ENCODE measurements at regions not wholly inside any gene's neighbourhood (a gene's known extent, or its start where the extent isn't known, plus 50 kb on each side); places are given as distances from the start of the nearest gene placed in this dataset.
"Not testable (repeated sequence)": the region's sequence is repeated elsewhere in the genome, so short reads cannot be mapped to it uniquely, and the experiment has no call there.

DNA sequence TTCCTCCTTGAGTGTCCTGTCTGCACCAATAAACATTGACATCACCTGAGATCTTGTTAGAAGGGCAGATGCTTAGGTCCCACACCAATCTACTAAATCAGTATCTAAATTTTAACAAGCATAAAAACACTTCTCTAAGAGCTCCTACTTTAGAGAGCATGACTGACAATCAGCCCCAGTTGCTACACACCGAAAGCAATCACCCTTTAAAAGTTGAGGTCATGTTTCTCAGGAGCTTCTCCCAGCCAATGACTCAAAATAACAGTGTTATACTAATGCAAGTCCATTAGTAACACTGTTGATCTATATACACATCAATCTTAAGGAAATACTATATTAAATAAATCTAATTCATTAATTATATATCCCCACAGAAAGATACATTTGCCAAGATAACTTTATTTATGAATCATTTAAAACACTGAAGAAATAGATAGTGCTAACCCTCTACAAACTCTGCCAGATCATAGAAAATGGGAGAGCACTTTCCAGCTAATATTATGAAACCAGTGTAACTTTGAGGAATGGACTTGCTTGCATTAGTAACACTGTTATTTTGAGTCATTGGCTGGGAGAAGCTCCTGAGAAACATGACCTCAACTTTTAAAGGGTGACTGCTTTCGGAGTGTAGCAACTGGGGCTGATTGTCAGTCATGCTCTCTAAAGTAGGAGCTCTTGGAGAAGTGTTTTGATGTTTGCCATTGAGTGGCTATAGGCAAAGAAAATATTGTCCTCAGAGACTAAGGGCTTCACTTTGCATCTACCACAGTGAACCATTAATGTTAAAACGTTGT, 109.8 kb upstream of the HDX start:
- DNase-seq = no peak

DNA sequence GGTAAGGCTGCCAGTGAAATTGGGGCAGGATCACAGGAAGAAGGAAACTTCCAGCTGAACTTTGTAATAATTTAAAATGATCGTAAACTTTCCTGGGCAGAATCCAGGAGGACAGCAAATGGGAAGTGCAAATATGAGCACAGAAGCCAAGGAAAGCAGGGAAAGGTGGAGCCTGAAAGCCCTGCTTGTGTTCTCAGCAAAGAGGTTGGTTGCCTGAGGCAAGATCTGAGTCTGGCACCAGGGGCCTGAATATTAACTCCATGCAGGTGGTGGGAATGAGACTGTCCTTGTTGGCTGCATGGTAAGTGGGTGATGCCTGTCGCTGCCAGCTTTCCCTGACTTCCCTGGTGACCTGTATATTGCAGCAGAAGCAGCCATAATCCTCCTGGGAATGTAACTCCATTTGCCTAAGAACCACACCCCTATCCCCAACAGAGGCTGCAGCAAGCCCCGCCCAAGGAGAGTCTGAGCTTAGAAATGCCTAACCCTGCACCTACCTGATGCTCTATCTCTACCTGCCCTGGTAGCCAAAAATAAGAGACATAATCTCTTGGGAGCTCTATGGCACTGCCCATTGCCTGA, 132.0 kb upstream of the HDX start:
- no peak for DNase-seq

DNA sequence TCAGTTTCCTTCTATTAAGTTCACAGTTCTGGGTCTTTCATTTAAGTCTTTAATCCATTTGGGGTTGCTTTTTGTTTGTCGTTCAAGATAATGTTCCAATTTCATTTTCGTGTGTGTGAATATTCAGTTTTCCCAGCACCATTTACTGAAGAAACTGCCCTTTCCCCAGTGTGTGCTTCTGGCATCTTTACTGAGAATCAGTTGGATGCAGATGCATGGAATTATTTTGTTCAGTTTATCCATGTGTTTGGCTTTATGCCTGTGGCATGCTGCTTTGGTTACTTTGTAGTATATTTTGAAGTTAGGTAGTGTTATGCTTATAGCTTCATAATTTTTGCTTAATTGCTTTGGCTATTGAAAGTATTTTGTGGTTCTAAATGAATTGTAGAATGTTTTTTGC, 163.8 kb upstream of the HDX start:
- DNase-seq = no peak

DNA sequence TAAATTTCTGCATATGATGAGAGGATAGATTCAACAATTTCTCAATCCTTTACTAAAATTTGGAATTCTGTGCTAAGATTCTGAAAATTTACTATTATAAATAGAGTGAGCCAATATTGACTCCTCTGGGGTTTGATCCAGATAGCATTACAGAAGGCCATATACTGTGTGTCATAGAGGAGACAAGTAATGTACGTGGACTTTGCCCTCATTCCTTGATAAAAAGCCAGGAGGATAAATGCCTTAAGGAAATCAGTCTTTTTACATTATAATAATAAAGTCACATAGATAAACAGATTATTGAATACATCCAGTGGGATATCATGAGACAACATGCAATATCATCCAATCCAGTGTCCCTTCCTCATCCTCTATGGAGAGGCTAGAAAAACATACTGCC, 188.0 kb upstream of the HDX start:
- DNase-seq = no peak

DNA sequence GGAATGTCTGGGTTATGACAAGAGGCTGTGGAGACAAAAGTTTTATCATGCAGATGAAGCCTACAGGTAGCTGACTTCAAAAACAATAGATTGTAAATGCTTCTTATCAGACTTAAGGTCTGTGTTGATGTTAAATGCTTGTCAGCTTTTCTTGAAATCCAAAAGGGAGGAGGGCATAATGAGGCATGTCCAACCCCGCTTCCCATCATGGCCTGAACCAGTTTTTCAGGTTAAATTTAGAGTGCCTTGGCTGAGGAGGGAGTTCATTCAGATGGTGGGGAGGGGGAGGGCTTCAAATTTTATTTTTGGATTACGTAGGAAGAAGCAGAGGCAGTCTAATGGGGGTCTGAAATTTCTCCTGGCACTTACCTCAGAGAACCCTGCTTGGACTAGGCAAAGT, 207.7 kb upstream of the HDX start:
- DNase-seq = no peak

DNA sequence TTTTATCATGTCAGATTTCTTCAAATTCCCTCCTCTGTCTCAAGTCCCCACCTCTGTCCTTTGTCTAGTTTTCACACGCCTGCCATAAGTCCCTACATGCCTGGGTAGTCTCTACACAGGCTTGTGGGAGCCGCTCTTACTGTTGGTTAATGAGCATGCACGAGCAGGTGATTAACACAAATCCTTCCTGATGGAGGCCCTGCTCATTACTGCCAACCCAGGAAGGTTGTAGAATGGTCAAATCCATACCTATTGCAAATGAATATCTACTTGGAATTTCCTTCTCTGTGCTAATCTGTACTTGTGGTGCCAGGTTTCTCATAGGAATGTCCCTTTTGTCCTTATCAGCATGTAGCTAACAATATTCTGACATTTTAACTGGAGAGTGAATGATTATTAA, 208.4 kb upstream of the HDX start:
- no peak for DNase-seq

DNA sequence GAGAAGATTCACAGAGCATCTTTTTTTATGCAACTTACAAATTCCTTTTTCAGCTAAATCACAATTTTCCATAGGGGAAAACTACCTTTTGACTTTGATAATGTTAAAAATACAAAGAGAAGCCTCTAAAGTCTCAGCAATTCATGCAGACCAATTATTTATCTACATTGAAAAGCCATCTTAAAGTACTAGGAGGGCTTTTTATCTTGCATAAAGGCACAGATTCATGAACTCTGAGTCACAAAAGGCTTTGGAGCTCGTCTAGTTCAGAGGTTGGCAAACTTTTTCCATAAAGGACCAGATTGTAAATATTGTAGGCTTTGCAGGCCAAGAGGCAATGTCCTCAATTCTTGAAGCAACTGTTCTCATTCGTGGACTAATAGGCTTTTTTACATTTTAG, 210.4 kb upstream of the HDX start:
- no peak for DNase-seq

DNA sequence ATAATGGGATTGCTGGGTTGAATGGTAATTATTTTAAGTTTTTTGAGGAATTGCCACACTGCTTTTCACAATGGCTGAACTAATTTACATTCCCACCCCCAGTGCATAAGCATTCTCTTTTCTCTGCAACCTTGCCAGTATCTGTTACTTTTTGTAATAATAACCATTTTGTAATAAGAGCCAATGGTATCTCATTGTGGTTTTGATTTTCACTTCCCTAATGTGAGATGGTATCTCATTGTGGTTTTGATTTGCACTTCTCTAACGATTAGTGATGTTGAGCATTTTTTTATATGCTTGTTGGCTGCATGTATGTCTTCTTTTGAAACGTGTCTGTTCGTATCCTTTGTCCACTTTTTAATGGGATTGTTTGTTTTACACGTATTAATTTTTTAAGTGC, 213.1 kb upstream of the HDX start:
- DNase-seq = no peak

DNA sequence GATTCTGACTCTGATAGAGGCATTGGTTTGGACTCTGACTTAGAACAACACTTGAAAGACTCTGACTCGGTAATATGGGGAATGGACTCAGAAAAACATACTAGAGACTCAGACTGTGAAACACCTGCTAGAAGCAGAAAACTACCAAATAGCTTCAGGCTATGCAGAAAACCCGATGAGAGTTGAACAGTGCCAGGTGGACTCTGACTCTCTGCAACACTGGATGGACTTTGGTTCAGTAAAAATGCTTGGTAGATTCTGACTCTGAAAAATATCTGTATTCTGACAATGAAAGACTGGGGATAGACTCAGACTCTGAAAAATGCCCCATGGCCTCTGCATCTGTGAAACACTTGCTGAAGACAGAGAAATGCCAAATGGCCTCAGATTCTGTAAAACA, 215.1 kb upstream of the HDX start:
- DNase-seq = no peak

DNA sequence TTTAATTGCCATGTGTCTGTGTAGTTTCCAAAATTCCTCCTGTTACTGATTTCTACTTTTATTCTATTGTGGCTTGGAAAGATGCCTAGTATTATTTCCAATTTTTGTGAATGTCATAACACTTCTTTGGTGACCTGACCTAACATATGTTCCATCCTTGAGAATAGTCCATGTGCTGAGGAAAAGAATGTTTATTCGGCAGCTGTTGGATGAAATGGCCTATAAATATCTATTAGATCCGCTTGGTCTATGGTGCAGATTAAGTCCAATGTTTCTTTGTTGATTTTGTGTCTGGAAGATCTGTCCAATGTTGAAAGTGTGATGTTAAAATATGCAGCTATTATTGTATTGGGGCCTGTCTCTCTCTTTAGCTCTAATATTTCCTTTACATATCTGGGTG, 219.2 kb upstream of the HDX start:
- no peak for DNase-seq

DNA sequence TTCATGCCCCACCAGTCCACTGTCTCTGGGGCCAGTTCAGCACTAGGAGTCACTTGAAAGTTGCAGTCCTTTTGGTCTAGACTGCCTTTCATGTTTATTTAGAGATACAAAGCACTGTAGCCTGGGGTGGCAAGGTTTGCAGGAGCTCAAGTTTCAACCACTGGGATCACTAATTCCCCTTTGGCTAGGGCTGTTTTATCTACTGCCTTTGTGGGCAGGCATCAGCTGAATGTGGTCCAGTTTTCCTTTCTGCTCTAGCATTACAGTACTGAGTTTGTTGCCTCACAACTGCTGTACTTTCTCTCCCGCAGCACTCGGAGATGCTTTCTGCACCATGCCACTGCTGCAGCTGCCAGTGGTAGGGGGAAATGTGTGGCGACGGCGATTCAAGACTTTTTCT, 222.3 kb upstream of the HDX start:
- no peak for DNase-seq

DNA sequence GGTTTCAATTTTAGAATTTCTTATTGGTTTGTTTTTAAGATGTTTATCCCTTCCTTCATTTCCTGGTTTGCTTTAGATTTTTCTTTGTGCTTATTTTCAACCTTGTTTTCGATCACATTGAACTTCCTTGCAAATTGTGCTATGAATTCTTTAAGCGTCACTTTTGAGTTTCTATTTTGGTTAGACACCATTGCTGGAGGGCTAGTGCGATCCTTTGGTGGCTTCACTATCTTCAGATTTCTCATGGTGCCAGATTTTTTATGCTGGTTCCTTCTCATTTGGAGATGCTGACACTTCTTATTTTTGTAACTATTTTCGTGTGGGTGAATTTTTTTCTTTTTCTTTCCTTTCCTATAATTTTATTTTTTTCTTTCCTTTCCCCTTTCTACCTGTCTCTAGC, 227.2 kb upstream of the HDX start:
- no peak for DNase-seq

DNA sequence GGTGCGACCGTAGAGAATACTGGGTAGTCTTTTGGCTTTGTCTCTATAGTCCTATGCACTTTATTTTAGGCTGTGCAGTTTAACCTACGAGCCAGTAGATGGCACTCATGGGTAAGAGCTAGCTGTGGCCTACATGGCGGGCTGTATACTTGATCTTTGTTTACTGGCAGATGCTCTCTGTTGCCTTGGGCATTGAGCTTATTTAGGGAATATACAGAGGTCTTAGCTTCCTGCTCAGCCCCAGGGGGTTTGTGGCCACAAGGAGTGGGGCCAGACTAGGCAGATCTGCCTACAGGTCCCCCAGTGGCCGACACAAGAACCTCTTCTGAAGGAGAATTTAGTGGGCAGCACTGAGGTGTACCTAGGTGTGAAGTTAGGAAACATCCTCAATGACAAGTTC, 227.6 kb upstream of the HDX start:
- peak; percentile 7 for DNase-seq

DNA sequence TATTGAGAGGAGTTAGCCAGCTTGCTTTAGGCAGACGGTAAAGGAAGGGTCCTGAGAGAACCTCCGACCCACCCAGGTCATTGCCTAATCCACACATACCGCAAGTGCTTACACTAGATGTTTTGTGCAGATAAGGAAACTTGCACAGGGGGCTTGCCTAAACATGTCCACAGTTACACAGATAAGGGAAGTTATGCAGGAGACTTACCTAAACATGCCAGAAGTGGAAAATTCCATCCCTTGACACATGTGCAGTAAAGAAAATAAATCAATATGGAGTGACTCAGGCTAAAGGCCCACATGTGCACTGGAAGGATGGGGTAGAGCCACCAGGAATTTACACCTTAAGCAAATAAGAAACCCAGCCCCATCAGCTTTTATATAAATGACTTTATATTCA, 232.8 kb upstream of the HDX start:
- no peak for DNase-seq

DNA sequence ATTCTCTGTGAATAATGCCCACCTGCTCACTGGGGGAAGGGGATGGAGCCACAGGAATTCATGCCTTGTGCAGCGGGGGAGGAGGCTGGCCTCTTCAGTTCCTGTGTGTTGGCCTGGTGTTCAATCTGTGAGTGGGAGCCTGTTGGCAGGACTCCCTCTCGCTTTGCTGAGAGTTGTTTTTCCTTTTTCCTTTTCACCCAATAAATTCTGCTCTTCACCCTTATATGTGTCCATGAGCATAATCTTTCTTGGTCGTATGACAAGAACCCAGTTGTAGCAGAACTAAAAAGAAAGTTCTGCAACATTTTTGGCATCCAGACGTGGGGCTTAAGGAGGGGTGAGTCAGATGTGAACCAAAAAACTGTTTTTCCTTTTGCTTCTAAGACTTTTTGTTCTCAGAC, 235.2 kb upstream of the HDX start:
- DNase-seq = no peak

DNA sequence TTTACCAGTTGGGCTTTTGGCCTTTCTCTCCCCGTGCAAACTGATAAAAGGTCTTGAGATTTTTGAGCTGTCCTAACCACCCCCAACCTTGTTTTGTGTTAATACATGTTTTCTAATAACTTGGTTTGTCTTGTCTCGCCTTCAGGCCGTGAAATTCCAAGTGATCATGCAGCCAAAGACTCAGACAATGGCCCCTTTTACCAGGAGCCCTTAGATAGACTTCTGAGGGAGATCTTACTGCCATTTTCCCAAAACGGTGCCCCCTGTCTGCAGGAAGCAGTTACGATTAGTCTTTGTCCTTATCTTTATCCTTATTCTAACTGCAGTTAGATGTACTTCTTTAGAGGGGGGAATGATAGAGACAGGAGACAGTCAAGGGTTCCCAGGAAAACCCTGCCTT, 245.3 kb upstream of the HDX start:
- no peak for DNase-seq

DNA sequence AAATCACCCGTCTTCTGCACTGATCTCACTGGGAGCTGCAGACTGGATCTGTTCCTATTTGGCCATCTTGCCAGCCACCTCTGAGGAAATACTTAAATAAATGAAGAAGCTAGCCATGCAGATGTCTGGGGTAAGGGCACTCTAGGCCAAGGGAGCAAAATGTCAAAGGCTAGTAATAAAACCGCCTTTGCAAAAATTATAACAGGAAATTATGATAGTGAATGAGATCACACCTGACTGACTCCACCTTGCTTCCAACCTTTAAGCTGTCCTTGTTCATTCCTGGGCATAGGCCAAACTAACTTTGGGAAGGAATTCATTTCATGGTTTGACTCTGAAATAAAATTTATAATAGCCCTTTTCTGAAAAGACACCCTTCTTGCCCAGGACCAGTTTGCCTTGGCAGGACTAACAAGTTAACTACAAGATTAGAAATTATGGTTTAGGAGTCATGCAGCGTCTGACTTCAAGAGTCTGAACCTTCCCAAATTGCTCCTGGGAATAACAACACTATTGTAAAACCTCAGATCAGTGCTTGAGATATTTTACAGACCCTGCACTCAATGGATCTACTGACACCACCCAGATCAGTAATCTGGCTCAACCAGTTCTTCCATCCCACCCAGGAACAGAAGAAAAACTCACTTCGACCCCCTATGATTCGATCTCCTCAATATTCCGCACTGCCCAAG, 246.9 kb upstream of the HDX start:
- no peak for DNase-seq

DNA sequence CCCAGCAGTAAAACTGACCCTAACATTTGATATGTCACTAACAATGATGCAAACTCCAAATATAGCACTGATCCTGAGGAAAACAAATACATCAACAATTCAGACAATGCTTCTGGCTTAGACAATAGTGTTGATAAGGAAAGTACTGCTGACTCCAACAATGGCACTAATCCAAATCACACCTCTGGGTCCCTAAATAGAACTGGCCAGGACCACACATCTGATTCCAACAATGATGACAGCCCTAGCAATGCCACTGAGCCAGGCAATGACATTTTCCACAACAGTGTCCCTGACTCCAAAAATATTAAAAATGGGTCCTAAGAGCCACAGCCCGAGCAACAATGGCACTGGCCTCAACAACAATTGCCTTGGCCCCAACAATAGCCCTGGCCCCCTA, 243.1 kb upstream of the APOOL start:
- no peak for DNase-seq

DNA sequence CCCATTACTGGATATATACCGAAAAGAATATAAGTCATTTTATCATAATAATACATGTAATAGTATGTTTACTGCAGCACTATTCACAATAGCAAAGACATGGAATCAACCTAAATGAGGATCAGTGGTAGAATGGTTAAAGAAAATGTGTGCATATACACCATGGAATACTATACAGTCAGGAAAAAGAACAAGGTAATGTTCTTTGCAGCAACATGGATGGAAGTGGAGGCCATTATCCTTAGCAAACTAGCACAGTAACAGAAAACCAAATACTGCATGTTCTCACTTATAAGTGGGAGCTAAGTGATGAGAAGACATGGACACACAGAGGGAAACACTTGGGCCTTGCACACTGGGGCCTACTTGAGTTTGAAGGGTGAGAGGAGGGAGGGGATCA, 207.4 kb upstream of the APOOL start:
- DNase-seq = no peak

DNA sequence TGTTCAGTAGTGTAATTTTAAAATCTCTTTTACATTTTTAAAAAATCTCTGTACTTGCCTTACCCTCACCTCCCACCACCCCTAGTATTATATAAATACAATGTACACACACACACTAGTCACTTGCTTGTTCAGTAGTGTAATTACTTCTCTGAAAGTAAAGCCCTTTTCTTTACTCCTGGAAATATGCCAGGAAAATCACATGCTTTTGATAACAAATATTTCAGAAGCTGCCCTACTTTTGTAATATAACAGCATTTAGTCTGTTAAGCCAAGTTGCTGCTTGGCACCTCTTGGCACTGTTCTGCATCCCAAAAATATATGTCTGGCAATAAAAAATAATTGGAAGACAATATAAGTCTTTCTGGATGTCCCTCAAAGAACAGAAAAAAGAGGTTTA, 172.8 kb upstream of the APOOL start:
- DNase-seq = no peak

DNA sequence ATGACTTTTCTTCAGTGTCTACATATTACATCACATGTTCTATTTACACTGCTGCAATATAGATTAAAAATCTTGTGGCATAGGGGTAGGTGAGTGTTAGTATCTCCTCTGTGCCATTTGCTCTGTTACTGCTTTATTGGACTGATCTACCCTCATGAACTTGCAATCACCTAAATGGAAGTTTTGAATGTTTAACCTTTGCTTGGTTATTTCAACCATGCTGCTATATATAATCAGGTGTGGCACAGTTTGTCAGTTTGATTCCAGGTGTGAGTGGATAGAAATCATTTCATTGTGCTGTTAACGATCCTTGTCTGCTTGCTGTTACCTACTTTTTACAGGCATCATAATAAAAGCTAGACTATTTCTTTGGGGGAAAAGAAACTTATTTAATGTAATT, 157.1 kb upstream of the APOOL start:
- DNase-seq = not testable (repeated sequence)

DNA sequence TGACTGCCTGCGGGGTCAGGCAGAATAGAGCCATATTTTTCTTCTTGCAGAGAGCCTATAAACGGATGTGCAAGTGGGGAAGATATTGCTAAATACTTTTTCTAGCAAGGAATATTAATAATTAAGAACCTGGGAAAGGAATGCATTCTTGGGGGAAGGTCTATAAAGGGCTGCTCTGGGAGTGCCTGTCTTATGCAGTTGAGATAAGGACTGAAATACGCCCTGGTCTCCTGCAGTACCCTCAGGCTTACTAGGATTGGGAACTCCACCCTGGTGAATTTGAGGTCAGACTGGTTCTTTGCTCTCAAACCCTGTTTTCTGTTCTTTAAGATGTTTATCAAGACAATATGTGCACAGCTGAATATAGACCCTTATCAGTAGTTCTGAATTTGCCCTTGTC, 152.5 kb upstream of the APOOL start:
- DNase-seq = not testable (repeated sequence)

DNA sequence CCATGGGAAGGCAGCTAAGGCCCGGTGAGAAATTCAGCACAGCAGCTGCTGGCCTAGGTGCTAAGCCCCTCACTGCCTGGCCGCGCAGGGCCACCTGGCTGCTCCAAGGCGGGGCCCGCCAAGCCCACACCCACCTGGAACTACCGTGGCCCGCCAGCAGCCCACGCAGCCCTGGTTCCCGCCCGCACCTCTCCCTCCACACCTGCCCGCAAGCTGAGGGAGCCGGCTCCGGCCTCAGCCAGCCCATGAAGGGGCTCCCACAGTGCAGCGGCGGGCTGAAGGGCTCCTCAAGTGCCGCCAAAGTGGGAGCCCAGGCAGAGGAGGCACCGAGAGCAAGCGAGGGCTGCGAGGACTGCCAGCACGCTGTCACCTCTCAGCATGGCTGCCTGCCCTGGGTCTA, 146.9 kb upstream of the APOOL start:
- DNase-seq = not testable (repeated sequence)

DNA sequence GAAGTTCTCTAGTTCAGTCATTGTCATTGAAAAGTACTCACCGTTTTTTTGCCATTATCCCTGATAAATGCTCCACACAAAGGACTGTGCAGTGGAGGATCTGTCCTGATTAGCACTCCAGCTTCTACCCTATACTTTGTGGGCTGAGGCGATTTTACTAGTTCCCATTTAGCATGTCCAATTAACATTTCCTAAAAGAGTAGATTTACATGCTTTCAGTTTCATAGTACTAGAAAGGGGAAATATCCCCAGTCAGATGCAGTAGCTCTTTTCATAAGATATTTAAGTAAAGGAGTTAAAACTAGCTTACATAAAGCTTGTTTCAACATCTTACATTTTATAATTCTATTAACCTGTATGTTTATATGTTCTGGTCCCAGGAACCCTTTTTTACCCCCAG, 144.9 kb upstream of the APOOL start:
- DNase-seq = not testable (repeated sequence)
